ENCODE measurements at regions not wholly inside any gene's neighbourhood (a gene's known extent, or its start where the extent isn't known, plus 50 kb on each side); places are given as distances from the start of the nearest gene placed in this dataset.
"Not testable (repeated sequence)": the region's sequence is repeated elsewhere in the genome, so short reads cannot be mapped to it uniquely, and the experiment has no call there.

DNA sequence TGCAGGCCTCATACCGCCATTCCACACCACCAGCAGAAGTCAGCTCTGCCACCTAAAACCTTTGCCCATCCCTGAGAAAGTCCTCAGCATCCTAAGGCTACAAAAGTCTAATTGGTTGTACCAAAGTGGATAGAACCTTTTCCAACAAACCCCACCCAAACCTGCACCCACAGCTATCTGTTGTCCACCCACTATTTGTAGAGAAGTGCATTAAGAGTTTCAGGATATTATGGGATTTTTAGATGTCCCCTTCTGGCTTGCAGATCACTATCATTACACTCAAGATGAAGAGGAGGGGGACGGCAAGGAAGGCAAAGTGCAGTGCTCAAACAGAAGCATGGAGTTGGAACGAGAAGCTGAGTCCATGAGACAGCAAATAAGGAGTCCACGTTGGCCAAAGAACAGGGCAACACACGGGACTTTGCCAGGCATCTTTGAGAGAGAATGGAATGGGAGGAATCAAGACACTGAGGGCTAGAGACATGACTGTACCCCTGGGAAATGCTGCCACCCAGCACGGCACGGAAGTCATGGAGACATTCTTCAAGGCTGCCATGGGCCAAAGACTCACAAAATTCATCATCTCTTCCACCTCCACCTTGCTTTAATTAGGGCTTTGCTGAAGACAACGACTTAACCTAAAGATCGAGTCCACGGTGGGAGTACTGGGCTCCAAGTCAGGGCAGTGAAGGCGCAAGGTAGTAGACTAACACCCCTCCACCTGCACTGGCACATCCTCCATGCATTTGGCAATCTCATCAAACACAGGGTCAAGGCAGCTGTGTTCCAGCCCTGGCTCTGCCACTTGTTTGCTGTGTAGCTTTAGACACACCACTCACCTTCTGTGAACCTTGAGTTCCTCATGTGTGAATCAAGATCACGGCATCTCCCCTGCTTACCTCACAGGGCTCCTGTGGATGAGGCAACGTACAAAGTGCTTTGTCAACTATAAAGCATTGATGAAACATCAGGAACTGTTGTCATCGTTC lies 112.9 kb upstream of the TMEM45B start:
- DNase-seq = no peak

DNA sequence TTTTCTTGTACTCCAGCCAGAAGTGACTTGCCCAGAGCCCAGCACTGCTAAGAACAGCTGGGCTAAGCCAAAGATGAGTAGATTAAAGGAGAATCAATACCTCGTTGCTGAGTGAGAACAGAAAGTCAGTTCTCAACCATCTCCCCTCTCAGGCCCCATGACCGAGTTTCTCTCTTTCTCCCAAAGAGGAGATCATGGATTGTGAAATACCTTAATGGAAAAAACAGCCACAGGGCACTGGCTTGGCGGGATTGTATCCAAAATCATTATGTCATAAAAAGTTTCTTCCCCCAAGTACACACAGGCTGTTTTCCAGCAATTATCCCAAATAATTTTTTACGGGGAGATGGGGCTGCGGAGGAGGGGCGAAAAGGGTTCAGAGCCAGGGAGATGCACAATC lies 111.8 kb upstream of the TMEM45B start:
- no peak for DNase-seq

DNA sequence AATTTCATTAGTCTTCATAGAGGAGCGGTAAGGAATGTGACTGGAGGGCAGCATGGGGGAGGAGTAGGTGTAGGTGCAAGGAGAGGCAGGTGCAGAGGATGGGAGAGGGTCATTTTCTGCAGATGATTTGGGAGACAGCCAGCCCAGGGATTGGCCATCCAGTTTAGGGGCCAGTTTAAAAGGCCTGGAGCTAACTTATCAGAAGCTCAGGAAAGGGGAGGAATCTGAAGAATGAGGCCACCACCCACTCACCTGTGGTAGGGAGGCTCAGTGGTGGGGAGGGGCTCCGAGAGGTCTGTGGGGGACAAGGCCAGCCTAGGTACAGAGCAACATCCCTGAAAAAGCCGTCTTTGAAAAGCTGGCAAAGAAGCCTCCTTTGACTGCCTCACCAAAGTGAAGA lies 110.8 kb upstream of the TMEM45B start:
- no peak for DNase-seq

DNA sequence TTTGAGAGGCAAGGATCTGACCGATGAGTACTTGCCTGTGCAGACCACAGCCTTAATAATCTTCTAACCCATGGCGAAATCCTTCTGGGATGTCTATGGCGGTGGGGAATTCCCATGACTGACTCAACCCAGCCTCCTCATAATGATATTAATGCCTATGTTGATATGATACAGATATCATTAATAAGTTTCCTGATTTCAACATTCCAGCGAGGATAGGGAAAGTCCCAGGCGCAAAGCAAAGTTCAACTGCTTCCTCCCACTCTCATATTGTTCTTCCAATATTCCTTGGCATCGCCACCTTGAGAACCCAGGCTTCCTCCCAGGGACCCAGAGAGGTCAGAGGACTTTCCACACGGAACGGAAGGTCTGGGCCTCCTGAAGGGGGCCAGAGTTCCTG lies 110.3 kb upstream of the TMEM45B start:
- no peak for DNase-seq

GRCh38 chr11:129705933-129706332 lies 109.7 kb upstream of the TMEM45B start:
- DNase-seq = no peak

DNA sequence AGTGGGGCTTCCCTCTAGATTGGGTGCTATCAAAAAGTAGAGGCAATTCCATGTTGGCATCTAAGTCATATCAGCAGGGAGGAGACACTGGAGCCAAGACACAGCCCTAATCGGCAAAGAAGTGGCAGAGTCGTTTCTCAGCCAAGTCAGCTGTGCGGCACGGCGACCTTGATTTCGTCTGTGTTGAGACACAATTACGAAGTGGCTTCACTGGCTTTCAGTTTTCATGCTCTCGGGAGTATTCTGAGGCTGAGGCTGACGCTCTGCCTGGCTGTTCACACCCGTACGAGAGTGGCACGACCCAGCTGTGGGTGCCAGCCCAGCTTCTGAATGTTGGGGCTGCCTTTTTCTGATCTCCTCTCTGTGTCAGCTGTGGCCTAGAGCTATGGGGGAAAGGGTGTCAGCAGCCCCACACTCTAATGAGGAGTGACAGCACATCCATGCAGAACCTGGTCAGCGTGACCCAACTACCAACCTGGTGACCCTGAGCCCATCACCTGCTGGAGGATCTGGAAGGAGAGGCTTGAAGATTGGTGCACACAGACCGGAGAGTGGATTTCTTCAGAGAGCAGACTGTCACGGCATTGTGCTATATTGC lies 105.7 kb upstream of the TMEM45B start:
- no peak for DNase-seq

DNA sequence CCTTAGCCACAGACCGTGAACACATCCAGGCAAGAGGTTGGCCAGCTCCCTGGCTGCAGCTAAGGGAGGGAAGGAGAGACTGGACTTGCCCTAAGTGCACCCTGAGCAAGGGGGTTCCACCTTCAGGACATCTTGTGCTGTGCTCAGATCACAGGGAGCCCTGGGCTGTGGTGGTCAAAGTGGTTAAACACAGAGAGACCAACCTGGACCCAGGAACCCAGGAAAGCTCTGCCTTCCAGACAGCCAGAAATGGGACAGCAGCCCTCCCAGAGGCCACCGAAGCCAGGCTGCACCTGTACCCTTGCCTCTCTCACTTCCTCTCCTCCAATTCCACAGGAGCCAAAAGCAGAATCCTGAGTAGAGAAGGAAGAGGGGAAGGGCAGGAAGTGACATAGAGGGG lies 105.2 kb upstream of the TMEM45B start:
- DNase-seq = no peak

DNA sequence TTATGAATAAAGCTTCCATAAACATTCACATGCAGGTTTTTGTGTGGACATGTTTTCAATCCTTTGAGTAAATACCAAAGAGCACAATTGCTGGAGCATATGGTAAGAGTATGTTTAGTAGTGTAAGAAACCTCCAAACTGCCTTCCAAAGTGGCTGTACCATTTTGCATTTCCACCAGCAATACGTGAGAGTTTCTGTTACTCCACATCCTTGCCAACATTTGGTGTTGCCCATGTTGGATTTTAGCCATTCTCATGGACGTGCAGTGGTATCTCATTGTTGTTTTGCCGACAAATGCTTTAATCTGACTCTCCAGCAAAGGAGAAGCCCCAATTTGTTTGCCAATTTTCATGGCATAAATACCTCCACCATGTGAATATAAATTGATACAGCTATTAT lies 103.9 kb upstream of the TMEM45B start:
- DNase-seq = no peak

DNA sequence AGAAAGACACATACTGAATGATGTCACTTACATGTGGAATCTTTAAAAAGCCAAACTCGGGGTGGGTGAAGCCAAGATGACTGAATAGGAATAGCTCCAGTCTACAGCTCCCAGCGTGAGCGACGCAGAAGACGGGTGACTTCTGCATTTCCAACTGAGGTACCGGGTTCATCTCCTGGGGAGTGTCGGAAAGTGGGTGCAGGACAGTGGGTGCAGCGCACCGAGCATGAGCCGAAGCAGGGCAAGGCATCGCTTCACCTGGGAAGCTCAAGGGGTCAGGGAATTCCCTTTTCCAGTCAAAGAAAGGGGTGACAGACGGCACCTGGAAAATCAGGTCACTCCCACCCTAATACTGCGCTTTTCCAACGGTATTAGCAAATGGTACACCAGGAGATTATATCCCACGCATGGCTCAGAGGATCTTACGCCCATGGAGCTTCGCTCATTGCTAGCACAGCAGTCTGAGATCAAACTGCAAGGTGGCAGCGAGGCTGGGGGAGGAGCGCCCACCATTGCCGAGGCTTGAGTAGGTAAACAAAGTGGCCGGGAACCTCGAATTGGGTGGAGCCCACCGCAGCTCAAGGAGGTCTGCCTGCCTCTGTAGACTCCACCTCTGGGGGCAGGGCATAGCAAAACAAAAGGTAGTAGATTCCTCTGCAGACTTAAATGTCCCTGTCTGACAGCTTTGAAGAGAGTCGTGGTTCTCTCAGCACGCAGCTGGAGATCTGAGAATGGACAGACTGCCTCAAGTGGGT lies 103.0 kb upstream of the TMEM45B start:
- not testable (repeated sequence) for DNase-seq

DNA sequence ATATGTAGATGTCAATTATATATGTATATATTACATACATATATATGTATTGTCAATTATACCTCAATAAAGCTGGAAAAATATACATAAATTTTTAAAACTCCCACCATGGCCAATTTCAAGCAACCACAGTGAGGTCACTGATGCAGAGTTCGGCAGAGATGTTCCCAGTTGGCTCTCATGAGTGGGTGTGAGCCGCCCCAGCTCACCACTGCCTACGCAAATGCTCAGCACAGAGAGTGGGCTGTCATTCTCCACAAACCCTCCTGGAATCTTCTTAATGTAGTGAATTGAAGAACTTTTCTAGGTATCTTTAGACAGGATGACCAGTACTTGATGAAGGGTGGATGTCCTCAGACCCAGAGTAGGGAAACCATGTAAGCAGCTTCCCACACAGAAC lies 96.6 kb upstream of the TMEM45B start:
- DNase-seq = no peak

DNA sequence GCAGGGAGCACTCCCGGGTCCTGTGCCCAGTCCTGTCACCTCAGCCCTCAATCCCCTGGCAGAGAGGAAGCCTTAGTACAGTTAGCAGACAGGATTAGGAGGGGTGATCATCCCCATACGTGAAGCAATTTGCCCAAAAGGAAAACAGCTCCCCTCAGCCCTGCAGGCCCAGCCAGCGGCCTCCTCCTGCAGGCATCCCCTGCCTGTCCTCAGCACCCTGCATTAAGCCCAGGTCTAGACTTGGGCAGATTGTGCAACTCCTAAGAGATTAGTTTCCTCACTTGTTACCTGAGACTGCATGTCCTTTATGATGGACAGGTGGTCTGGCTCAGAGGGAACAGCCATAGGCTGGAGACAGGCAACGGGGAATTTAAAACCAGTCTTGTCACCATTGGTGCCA lies 95.5 kb upstream of the TMEM45B start:
- DNase-seq = no peak

GRCh38 chr11:129720994-129721393 lies 94.7 kb upstream of the TMEM45B start:
- no peak for DNase-seq

DNA sequence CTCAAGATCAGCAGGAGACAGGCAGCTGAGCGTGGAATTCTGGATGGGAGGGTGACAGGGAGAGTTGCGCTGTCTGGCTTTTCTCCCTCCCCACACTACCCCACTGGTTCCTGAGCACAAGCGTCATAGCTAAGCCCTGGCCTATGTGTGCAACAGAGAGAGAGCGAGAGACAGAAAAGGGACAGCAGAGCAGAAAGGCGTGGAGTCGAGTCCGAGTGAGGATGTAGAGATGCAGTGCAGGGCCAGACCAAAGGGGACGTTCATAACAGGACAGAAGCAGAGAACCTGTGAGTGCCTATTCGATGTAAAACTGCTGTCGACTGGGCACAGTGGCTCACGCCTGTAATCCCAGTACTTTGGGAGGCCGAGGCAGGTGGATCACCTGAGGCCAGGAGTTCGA lies 94.0 kb upstream of the TMEM45B start:
- no peak for DNase-seq

DNA sequence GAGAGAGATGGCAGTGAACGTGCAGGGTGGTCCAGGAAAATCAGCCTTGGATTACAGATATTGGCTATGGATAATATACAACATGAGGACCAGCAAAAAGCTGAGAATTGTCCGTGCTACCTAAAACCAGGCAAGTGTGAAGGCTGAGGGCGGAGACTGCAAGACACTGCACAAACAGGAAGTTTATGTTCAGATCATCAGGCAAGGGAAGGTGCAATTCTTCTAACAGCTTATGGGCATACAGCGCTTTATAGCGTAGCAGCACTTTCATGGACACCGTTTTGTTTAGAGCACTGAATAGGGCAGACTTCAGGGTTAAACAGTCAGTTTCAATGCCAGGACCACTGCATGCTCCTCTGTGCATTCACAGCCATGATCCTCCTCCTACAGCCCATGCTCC lies 93.1 kb upstream of the TMEM45B start:
- no peak for DNase-seq

- DNase-seq = no peak
Measured at GRCh38 chr11:129723146-129723760, 92.4 kb upstream of the TMEM45B start.

- peak; percentile 8 for DNase-seq
Measured at GRCh38 chr11:129723761-129724162, 91.9 kb upstream of the TMEM45B start.

GRCh38 chr11:129724866-129725265 lies 90.8 kb upstream of the TMEM45B start:
- no peak for DNase-seq

- no peak for DNase-seq
Measured at GRCh38 chr11:129726179-129726578, 89.5 kb upstream of the TMEM45B start.

DNA sequence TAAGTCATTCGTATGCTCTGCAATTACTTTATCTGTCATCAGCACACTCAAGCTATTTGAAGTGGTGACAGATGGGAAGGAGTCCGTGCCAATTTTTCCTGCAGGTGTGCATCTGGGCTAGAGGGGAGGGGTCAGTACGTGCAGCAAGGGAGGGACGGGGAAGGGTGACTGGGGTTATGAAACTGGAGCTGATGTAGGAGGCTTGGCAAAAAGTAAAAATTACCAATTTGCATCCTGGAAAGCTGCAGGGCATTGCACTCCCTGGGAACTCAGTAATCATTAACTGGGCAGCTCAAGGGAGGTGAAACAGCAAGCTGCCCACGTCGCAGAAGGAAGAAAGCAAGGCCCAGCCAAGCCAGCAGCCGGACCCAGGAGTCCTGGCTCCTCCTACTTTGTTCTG lies 87.1 kb upstream of the TMEM45B start:
- DNase-seq = no peak

DNA sequence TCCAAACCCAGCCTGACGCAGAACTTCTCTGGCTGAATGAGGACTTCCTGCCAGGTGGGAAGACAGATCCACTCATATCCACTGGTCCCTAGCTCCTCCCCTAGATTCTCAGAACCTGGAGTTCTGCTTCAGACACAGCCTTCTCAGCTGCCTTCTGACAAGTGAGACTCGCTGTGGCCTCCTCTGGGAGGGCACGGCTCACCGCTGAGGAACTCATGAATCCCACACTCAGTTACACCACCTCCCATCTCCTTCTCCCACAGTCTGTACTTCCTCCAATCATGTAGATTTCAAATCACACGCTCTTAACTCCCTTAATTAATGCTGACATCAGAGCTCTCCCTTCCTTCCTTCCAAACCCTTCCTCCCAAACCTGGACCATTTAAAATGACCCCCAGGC lies 86.4 kb upstream of the TMEM45B start:
- no peak for DNase-seq

DNA sequence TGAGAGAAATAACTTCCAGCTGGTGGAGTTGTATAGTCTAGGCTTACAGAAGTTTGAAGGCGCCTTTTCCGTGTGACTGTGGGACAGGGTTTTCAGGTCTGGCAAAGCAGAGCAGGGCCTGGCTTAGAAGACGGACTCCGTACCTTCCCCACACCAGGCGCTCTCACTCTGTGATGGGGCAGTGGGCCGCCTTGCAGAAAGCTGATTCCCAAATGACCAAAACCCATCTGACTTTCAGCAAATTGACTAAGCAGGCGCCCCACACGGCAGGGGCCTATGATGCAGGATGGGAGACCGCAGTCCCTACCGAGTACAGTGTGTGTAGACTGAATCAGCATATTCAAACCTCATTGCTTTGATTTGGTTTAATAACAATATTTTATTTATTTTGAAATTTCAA lies 85.8 kb upstream of the TMEM45B start:
- DNase-seq = no peak

GRCh38 chr11:129731316-129731715 lies 84.3 kb upstream of the TMEM45B start:
- DNase-seq = no peak

DNA sequence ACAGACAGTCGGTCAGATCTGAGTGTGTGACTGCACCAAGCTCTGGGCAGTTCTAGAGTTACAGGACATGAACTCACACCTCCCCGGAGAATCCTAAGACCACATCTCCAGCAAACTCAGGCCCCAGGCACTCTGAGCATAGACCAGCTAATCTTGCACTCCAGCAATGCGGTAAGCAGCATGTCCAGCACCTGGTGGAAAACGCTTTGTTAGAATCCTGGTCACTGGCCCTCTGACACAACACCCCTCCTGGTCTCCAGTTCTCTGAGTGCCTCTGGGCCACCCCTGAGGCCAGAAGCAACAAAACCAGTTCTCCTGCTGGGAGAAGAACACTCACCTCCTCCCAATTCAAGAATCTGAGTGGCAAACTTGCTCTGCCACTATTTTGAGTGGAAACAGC lies 82.7 kb upstream of the TMEM45B start:
- no peak for DNase-seq
